AG20443 (cell line): ENCODE measurements at regions not wholly inside any gene's neighbourhood (a gene's known extent, or its start where the extent isn't known, plus 50 kb on each side); places are given as distances from the start of the nearest gene placed in this dataset.

ENCODE experiments used
- DNase-seq: peaks from one replicate; pipeline ENCODE4 v3.0.0; 2012; ENCODE audit warnings: low spot score, mixed read lengths

DNA sequence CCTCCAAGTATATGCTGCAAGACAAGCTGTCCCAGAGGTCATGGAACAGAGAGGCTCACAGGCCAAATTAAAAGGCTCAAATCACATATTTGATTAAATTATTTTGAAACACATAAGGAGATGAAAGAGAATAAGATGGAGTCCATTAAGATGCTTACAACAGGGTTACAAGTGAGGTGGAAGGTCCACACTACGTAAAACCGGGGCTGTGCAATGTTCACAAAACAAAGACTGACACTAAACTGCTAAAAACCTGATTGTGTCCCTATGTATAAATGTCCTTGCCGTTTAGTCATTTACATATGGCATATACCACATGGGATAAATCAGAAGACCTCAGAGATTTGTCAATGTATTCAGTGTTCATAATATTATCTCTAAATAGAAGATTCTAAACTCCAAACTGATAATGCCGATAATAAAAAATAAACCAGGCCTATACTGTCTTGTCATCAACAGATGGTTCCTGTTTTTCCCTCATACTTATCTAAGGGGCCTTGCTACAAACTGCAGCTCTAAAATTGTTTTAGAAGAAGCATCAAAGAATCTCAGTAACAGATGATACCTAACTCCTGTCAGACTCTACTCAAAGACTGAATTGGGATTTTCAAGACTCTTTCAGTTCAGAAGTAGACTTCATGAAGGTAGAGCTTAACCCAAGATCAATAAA lies 51.8 kb upstream of the RIPOR2 start:
- DNase-seq = no peak

GRCh38 chr6:24988562-24988961 lies 52.8 kb upstream of the RIPOR2 start:
- DNase-seq = no peak

DNA sequence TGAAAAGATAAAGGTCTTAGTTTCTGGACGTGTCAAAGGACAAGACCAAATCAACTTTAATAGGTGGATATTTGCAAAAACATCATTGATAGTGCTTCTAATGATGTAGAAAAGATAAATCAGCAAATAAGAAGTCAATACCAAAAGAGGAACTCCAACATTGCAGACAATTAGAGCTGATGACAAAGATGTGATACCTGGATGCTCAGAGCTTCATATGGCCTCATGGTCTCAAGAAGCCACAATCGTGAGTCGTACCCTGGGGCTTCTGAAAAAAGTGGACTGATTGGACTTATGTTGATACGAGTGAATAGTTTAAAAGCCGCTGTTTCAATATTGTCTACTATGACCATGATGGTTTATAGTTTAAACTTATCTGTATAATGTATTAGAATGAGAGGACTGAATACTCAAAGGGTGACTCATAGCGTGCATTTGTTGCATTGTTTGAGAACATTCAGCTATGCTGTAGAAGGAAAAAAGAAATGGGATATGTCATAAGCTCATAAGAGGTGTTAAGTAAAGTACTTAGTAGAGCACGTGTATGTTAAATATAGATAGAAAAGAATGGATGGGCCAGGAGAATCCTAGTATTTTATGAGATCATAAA lies 54.6 kb upstream of the RIPOR2 start:
- DNase-seq = no peak

- no peak for DNase-seq
Measured at GRCh38 chr6:24990944-24991809, 55.4 kb upstream of the RIPOR2 start.

DNA sequence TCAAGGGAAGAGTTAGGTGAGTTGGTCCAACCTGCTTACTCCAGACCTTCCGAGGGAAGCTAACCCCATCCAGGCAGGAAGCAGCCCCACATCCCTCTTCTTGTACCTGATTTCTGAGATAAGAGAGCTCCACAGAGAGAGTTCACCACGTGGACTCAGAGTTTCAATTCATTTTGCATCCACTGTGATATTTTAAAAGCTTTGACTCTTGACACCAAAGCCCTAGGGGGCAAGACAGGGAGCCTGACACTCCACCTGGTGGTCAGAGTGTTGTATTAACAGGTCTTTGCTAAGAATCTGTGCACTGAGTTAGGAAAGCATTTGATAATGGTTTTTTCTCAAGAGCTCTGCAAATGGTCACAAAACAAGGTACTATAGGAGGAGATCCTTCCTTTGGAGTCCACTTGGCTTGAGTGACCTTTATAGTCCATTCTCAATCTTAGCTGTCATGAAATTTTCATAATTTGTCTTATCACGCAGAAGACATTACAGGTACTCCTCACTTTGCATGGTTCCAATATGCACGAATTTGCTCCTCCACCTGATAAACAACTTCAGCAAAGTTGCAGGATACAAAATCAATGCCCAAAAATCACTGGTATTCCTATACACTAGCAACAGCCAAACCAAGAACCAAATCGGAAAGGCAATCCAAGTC lies 56.2 kb upstream of the RIPOR2 start:
- peak; percentile 71 for DNase-seq

- no peak for DNase-seq
Measured at GRCh38 chr6:24994812-24995211, 59.1 kb upstream of the RIPOR2 start.

GRCh38 chr6:24995270-24995669 lies 59.5 kb upstream of the RIPOR2 start:
- DNase-seq = no peak

- no peak for DNase-seq
Measured at GRCh38 chr6:24996269-24996836, 60.6 kb upstream of the RIPOR2 start.

- no peak for DNase-seq
Measured at GRCh38 chr6:24997231-24997630, 61.5 kb upstream of the RIPOR2 start.

GRCh38 chr6:24997905-24998304 lies 62.1 kb upstream of the RIPOR2 start:
- DNase-seq = no peak

DNA sequence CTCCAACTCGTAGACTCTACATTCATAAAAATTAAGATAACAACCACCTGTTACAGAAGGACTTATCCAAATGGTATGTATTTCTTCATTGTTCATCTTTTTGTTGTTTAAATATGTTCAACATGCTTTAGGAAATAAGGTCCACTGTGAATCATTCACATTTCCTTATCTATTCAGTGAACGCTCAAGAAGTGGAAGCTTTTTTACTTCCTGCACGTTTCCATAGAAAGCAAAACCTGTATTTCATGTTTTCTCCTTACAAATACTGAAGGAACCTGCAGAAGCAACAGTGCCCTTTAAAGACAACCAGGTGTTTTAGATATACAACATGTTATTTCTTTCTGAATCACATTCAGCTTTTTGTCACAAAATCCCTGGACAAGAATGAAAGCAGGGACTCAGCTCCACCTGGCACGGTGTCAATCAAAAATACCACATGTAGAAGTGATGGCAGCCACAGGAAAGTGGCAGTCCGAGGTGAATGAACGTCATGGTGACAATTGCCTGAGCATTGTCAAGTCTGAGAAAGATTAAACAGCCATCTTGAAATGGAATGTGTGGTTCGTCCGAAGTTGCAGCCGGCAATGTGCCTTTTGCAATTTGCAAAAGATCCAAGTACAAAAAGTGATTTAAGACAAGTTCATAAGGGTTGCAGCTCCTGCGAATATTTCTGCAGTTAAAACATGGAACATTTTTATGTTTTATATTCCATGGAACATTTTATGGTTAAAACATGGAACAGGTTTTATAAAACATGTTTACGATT lies 66.7 kb upstream of the RIPOR2 start:
- no peak for DNase-seq

DNA sequence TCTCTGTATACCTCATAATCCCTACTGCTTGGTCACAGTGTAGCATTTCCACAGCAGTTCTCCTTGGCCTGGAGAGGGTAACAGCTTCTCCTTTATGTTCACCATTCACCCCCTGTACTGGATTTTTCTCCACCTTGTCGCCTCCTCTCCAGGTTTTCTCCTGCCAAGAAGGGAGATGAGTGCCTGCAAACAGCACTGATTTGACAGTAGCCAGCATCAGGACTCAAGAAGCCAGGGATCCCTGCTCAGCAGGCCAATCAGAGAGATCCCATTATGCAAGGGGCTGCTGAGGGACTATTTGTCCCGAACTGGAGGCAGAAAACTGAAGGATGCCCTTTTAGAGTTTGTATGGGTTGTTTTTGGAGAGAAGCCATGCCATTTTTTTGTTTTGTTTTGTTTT lies 68.6 kb upstream of the RIPOR2 start:
- DNase-seq = no peak

DNA sequence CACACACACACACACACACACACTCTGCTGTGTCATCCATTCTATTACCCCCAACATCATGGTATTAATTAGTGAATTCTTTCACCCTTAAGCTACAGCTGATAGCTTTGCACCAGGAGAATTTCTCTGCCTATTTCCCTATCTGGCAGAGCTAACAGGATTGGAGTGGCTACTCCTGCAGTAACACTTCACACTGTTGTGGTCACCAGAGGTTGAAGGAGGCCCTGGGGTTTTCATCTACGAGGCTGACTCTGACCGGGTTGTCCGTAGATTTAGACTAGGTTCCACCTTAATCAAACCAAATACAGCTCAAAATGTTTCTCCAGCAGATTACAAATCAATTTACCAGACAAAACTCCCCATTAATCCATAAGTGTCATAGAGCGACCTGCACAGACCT lies 69.2 kb upstream of the RIPOR2 start:
- DNase-seq = no peak

DNA sequence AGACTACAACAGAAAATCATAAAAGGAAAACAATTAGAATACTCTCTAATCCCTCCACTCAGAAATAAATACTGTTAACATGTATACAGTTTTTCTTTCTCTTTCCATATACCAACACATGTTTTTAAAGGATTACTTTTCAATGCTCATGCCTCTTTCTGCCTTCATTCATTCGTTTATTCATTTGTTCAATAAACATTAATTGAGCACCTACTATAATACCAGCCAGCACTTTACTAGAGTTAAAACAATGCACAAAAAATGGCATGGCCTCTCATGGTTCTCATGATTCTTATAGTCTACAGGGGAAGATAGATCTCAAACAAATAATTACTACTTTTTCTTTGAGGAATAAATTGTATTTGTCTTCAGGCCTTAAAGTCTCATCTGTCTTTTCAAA lies 70.3 kb upstream of the RIPOR2 start:
- DNase-seq = no peak

- peak; percentile 49 for DNase-seq
Measured at GRCh38 chr6:25006565-25007001, 70.8 kb upstream of the RIPOR2 start.

GRCh38 chr6:25007269-25007699 lies 71.5 kb upstream of the RIPOR2 start:
- no peak for DNase-seq

DNA sequence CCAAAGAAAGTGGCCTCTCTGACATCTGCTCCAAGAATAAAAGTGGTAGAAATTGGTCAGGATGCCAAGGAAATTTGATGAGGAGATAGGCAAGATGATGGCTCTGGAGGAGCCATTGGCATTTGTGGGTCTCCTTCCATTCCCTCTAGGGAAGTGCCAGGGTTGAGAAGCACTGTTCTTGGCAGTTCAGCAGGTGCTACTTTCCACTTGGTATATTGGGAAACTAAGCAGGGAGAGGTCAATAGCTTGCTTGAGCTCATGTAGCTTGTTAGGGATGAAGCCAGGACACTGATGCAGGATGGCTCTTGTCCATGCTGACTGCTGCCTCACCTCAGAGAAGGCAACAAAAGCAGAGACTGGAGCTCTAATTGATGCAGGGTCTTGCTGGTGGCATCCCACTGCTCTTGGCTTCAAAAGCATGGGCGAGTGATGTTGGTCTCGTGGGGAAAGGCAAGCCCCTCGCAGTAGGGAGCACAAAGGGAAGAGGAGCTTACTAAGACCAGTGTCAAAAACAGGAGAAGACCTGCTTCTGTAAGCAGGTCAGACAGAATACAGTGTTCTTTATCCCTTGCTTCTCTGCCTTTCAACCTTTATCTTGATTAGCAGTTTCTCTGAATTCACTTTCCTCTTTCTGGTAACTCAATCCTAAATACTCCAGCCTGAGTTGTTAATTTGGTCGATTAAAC lies 73.1 kb upstream of the RIPOR2 start:
- no peak for DNase-seq

- no peak for DNase-seq
Measured at GRCh38 chr6:25009393-25009710, 73.6 kb upstream of the RIPOR2 start.

GRCh38 chr6:25010176-25010575 lies 74.4 kb upstream of the RIPOR2 start:
- no peak for DNase-seq

- DNase-seq = peak; percentile 47
Measured at GRCh38 chr6:25010902-25011625, 75.3 kb upstream of the RIPOR2 start.
